Endothelial cell of umbilical vein (primary cell): ENCODE measurements at regions not wholly inside any gene's neighbourhood (a gene's known extent, or its start where the extent isn't known, plus 50 kb on each side); places are given as distances from the start of the nearest gene placed in this dataset.

Experiments used
- BruUV-seq: library from RNA; stranded (reverse); fragments of 400-500 nt; replicated peaks from 2 replicates; lab custom pipeline; 2021; lab: Mats Ljungman, UMichigan
- CTCF ChIA-PET: fragments of 300-600, 350-600 bp; sonication (Branson Sonifier 250); formaldehyde crosslinking; loops from one replicate; lab custom pipeline; 2021; ENCODE audit warnings: antibody characterized with exemption, inconsistent platforms; lab: Charles Lee
- POLR2A ChIA-PET: fragments of 300-600, 350-600 bp; sonication (Branson Sonifier 250); formaldehyde crosslinking; loops from one replicate; lab custom pipeline; 2021; ENCODE audit warnings: antibody characterized with exemption, inconsistent platforms; lab: Charles Lee
- DNase-seq: peaks from one replicate; pipeline ENCODE4 v3.0.0-alpha.2; 2011; ENCODE audit warnings: low read depth, low spot score
- FAIRE-seq: peaks from 2 replicates; lab custom pipeline; 2011; peaks lifted over from hg19 to GRCh38; lab: Jason Lieb, UNC
- H2AFZ ChIP-seq: 2 replicates; pipeline ENCODE4 v1.6.0; 2012; ENCODE audit warnings: low read depth, low read length, control low read depth, inconsistent platforms
- H3K27ac ChIP-seq: 2 replicates; pipeline ENCODE4 v1.5.1; 2011; ENCODE audit warnings: low read depth, mild to moderate bottlenecking, control low read depth, low read length, moderate library complexity; ENCODE audit not compliant: insufficient read depth
- H3K27me3 ChIP-seq, 2 experiments: 2 replicates each; pipeline versions ENCODE4 v1.6.0 to v1.6.1; 2011; ENCODE audit warnings: low read length in 2 of 2, mixed read lengths in 1 of 2; ENCODE audit not compliant: control insufficient read depth in 2 of 2, insufficient read depth in 2 of 2
- H3K36me3 ChIP-seq, 2 experiments: 2 replicates in 1 of 2; 3 replicates in 1 of 2; pipeline ENCODE4 v1.5.1; 2011; ENCODE audit warnings: low read length in 2 of 2, mild to moderate bottlenecking in 1 of 2, moderate library complexity in 1 of 2; ENCODE audit not compliant: control insufficient read depth in 2 of 2, insufficient read depth in 2 of 2; ENCODE audit errors: extremely low read depth in 1 of 2
- H3K4me1 ChIP-seq: 3 replicates; pipeline ENCODE4 v1.5.1; 2011; ENCODE audit warnings: mild to moderate bottlenecking, low read length; ENCODE audit not compliant: control insufficient read depth, insufficient read depth; ENCODE audit errors: extremely low read depth
- H3K4me2 ChIP-seq: 2 replicates; pipeline ENCODE4 v1.6.1; 2011; ENCODE audit warnings: low read length, control low read depth, mixed read lengths; ENCODE audit not compliant: insufficient read depth
- H3K4me3 ChIP-seq, 3 experiments: fragments of 200-600 bp in 1 of 3; sonication (generic), shearing (Covaris generic) in 1 of 3; replicated peaks in 1 of 3; 2 replicates each; pipeline ENCODE4 v1.5.1; 2011 to 2016; ENCODE audit warnings: control low read depth in 3 of 3, low read length in 3 of 3, mild to moderate bottlenecking in 2 of 3, inconsistent platforms in 1 of 3, low read depth in 1 of 3, moderate library complexity in 1 of 3; ENCODE audit not compliant: insufficient read depth in 1 of 3
- H3K79me2 ChIP-seq: 2 replicates; pipeline ENCODE4 v1.6.0; 2012; ENCODE audit warnings: low read length, inconsistent platforms; ENCODE audit not compliant: control insufficient read depth, insufficient read depth
- H3K9ac ChIP-seq: replicated peaks from 2 replicates; pipeline ENCODE3; 2011; ENCODE audit warnings: low read length, control low read depth; ENCODE audit not compliant: insufficient read depth; ENCODE audit errors: extremely low read depth
- H3K9me1 ChIP-seq: replicated peaks from 3 replicates; pipeline ENCODE4 v1.6.0; 2011; ENCODE audit warnings: mild to moderate bottlenecking, low read length; ENCODE audit not compliant: control insufficient read depth, insufficient read depth; ENCODE audit errors: extremely low read depth
- H3K9me3 ChIP-seq: replicated peaks from 2 replicates; pipeline ENCODE4 v1.5.1; 2012; ENCODE audit warnings: low read length, inconsistent platforms; ENCODE audit not compliant: control insufficient read depth, insufficient read depth
- H4K20me1 ChIP-seq: replicated peaks from 2 replicates; pipeline ENCODE3; 2011; ENCODE audit warnings: mild to moderate bottlenecking, low read length; ENCODE audit not compliant: control insufficient read depth, insufficient read depth; ENCODE audit errors: extremely low read depth
- CTCF ChIP-seq, 2 donors: IDR thresholded peaks; 1 replicate in 1 of 2; 2 replicates in 1 of 2; pipeline ENCODE4 v1.5.1; 2011; ENCODE audit warnings: low read length in 2 of 2, mild to moderate bottlenecking in 2 of 2, moderate library complexity in 2 of 2, control low read depth in 1 of 2, inconsistent platforms in 1 of 2, low read depth in 1 of 2; ENCODE audit not compliant: insufficient read depth in 1 of 2; ENCODE audit errors: extremely low read depth in 1 of 2
- EZH2 ChIP-seq: IDR thresholded peaks from 2 replicates; pipeline ENCODE4 v1.6.1; 2012; ENCODE audit warnings: borderline replicate concordance, low read depth, mild to moderate bottlenecking, moderate library complexity, low read length, inconsistent platforms; ENCODE audit not compliant: severe bottlenecking
- FOS ChIP-seq: IDR thresholded peaks from 2 replicates; pipeline ENCODE4 v1.6.1; 2011; ENCODE audit warnings: mild to moderate bottlenecking, low read length, moderate library complexity, borderline replicate concordance; ENCODE audit not compliant: insufficient read depth
- GATA2 ChIP-seq: IDR thresholded peaks from 2 replicates; pipeline ENCODE4 v1.7.0; 2011; ENCODE audit warnings: low read depth, mild to moderate bottlenecking, moderate library complexity, mixed read lengths, low read length; ENCODE audit not compliant: insufficient read length, insufficient read depth
- JUN ChIP-seq: IDR thresholded peaks from 2 replicates; pipeline ENCODE4 v1.6.1; 2011; ENCODE audit warnings: borderline replicate concordance, low read depth; ENCODE audit not compliant: insufficient read length, insufficient read depth
- MYC ChIP-seq: IDR thresholded peaks from one replicate; pipeline ENCODE4 v1.6.1; 2011; ENCODE audit warnings: mild to moderate bottlenecking, low read depth, low read length
- POLR2A ChIP-seq: IDR thresholded peaks from 2 replicates; pipeline ENCODE4 v1.6.1; 2012; ENCODE audit warnings: low read depth, mild to moderate bottlenecking, control low read depth, low read length
- POLR2AphosphoS5 ChIP-seq: IDR thresholded peaks from 2 replicates; pipeline ENCODE4 v1.6.1; 2012; ENCODE audit warnings: low read depth, mild to moderate bottlenecking, control low read depth, low read length, moderate library complexity; ENCODE audit not compliant: insufficient read depth
- dilution Hi-C: fragments of 300-500 bp; cut with MboI; formaldehyde crosslinking; loops from one replicate; pipeline ENCODE4 v1.15.0; 2019; ENCODE audit warnings: low sequenced_read_pairs; ENCODE audit not compliant: extremely low pct_ligation_motif_present
- intact Hi-C: fragments of 100-400 bp; cut with micrococcal nuclease; formaldehyde crosslinking; loops from one replicate; pipeline ENCODE4 v1.10.0; 2022
- TF ChIP-seq, protein P1 (sequence below): IDR thresholded peaks from 2 replicates; pipeline ENCODE4 v1.6.1; 2011; ENCODE audit not compliant: insufficient read depth, insufficient read length

GRCh38 chr15:62488387-62488786 lies 323.3 kb upstream of the C2CD4B start:
- CTCF ChIA-PET: no interaction called here
- no peaks in the 10 kb centered on the region for H3K36me3 ChIP-seq
- TF ChIP-seq FOS (no peak), JUN (no peak), POLR2A (no peak), CTCF (IDR thresholded peaks at IDR 0.05; ENCODE audit: extremely low read depth in 1 of 2, insufficient read depth in 1 of 2, low read depth in 1 of 2, low read length in 2 of 2) (no peak), MYC (no peak), EZH2 (no peak), GATA2 (no peak), POLR2AphosphoS5 (no peak)
- TF ChIP-seq, protein P1, sequence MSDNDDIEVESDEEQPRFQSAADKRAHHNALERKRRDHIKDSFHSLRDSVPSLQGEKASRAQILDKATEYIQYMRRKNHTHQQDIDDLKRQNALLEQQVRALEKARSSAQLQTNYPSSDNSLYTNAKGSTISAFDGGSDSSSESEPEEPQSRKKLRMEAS: no peak
- no peaks in the 10 kb centered on the region for H3K9me3 ChIP-seq
- H3K4me3 ChIP-seq: no peak overlapping the region
- no peak for FAIRE-seq
- no peak overlapping the region for H2AFZ ChIP-seq
- no peak overlapping the region for H3K27ac ChIP-seq
- H3K4me2 ChIP-seq: no peak overlapping the region
- no peak overlapping the region for H3K9ac ChIP-seq
- no peaks in the 10 kb centered on the region for H3K79me2 ChIP-seq
- intact Hi-C loops: no loop called here
- POLR2A ChIA-PET: no interaction called here
- H3K27me3 ChIP-seq: no peaks in the 10 kb centered on the region
- dilution Hi-C loops: no loop called here
- no peak for DNase-seq
- no peaks in the 10 kb centered on the region for H4K20me1 ChIP-seq
- no peaks in the 10 kb centered on the region for H3K9me1 ChIP-seq
- no TSS peak for BruUV-seq
- no peaks in the 10 kb centered on the region for H3K4me1 ChIP-seq
